Gastroesophageal sphincter (tissue), 3 donors: ENCODE measurements at regions not wholly inside any gene's neighbourhood (a gene's known extent, or its start where the extent isn't known, plus 50 kb on each side); places are given as distances from the start of the nearest gene placed in this dataset.

Source experiments
- EP300 ChIP-seq: sonication (generic); formaldehyde crosslinking; IDR thresholded peaks from one replicate; pipeline ENCODE4 v1.6.1; 2017; ENCODE audit warnings: antibody characterized with exemption, mild to moderate bottlenecking
- POLR2A ChIP-seq, 2 donors: fragments of 450-650 bp; IDR thresholded peaks; one replicate each; pipeline ENCODE4 v1.6.1; 2017; ENCODE audit warnings: antibody characterized with exemption in 2 of 2, mild to moderate bottlenecking in 2 of 2, moderate library complexity in 1 of 2
- POLR2AphosphoS5 ChIP-seq: sonication (generic); formaldehyde crosslinking; IDR thresholded peaks from one replicate; pipeline ENCODE4 v1.6.1; 2017; ENCODE audit warnings: antibody characterized with exemption
- TF ChIP-seq, protein P1 (sequence below), 4 experiments: fragments of 200-600 bp in 2 of 4; fragments of 450-650 bp in 2 of 4; sonication (generic) in 1 of 4; IDR thresholded peaks; one replicate each; pipeline ENCODE4 v1.5.1; 2017 to 2019; ENCODE audit warnings: antibody characterized with exemption in 4 of 4, mild to moderate bottlenecking in 2 of 4, moderate library complexity in 2 of 4

- no peak for TF ChIP-seq POLR2AphosphoS5
- TF ChIP-seq, protein P1, sequence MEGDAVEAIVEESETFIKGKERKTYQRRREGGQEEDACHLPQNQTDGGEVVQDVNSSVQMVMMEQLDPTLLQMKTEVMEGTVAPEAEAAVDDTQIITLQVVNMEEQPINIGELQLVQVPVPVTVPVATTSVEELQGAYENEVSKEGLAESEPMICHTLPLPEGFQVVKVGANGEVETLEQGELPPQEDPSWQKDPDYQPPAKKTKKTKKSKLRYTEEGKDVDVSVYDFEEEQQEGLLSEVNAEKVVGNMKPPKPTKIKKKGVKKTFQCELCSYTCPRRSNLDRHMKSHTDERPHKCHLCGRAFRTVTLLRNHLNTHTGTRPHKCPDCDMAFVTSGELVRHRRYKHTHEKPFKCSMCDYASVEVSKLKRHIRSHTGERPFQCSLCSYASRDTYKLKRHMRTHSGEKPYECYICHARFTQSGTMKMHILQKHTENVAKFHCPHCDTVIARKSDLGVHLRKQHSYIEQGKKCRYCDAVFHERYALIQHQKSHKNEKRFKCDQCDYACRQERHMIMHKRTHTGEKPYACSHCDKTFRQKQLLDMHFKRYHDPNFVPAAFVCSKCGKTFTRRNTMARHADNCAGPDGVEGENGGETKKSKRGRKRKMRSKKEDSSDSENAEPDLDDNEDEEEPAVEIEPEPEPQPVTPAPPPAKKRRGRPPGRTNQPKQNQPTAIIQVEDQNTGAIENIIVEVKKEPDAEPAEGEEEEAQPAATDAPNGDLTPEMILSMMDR (IDR thresholded peaks at IDR 0.05) = no peak
- no peak for TF ChIP-seq POLR2A (IDR thresholded peaks at IDR 0.05)
- TF ChIP-seq EP300 = no peak
Observed at GRCh38 chr1:185534801-185535200, 199.4 kb upstream of the HMCN1 start.
